PC-3 (cell line): ENCODE measurements at regions not wholly inside any gene's neighbourhood (a gene's known extent, or its start where the extent isn't known, plus 50 kb on each side); places are given as distances from the start of the nearest gene placed in this dataset.

Experiments
- ATAC-seq: fragments of 200-7000 bp; cut with Tn5 transposase; 2 replicates; pipeline ENCODE4 v1.9.1; 2020; ENCODE audit warnings: mild to moderate bottlenecking, moderate library complexity
- BruUV-seq: library from RNA; stranded (reverse); fragments of 400-500 nt; replicated peaks from 2 replicates; lab custom pipeline; 2021; lab: Mats Ljungman, UMichigan
- CTCF ChIA-PET: fragments of 300-600 bp; sonication (Branson Sonifier 250); formaldehyde crosslinking; loops from one replicate; lab custom pipeline; 2022; ENCODE audit warnings: antibody characterized with exemption; lab: Charles Lee
- POLR2A ChIA-PET: fragments of 300-600 bp; sonication (Branson Sonifier 250); formaldehyde crosslinking; loops from one replicate; lab custom pipeline; 2022; ENCODE audit warnings: antibody characterized with exemption; ENCODE audit not compliant: unreplicated experiment; lab: Charles Lee
- DNase-seq: peaks from one replicate; pipeline ENCODE4 v3.0.0-alpha.2; 2015
- H2AFZ ChIP-seq: fragments of 300-600 bp; sonication (generic); 2 replicates; pipeline ENCODE4 v1.6.0; 2016; ENCODE audit warnings: antibody characterized with exemption, low read length
- H3F3A ChIP-seq: fragments of 300-600 bp; sonication (generic); one replicate; pipeline ENCODE4 v1.6.0; 2017; ENCODE audit warnings: antibody characterized with exemption, low read length, control low read depth, mild to moderate bottlenecking; ENCODE audit not compliant: unreplicated experiment
- H3K27ac ChIP-seq: fragments of 300-600 bp; sonication (generic); 2 replicates; pipeline ENCODE4 v1.5.1; 2016; ENCODE audit warnings: mild to moderate bottlenecking, low read length
- H3K27me3 ChIP-seq: fragments of 300-600 bp; sonication (generic); 2 replicates; pipeline ENCODE4 v1.6.1; 2016; ENCODE audit warnings: low read length, mixed read lengths
- H3K36me3 ChIP-seq: fragments of 300-600 bp; sonication (generic); 2 replicates; pipeline ENCODE4 v1.6.1; 2016; ENCODE audit warnings: low read depth, mixed run types, low read length, mixed read lengths
- H3K4me1 ChIP-seq: fragments of 300-600 bp; sonication (generic); 2 replicates; pipeline ENCODE4 v1.5.1; 2016; ENCODE audit warnings: low read length; ENCODE audit not compliant: insufficient read depth
- H3K4me2 ChIP-seq: fragments of 300-600 bp; sonication (generic); 2 replicates; pipeline ENCODE4 v1.6.0; 2016; ENCODE audit warnings: low read length
- H3K4me3 ChIP-seq: fragments of 300-600 bp; sonication (generic); 2 replicates; pipeline ENCODE4 v1.5.1; 2016; ENCODE audit warnings: mild to moderate bottlenecking, low read length, mixed read lengths
- H3K79me2 ChIP-seq: fragments of 300-600 bp; sonication (generic); 2 replicates; pipeline ENCODE4 v1.6.1; 2017; ENCODE audit warnings: low read length, mixed read lengths
- H3K9ac ChIP-seq: fragments of 300-600 bp; sonication (generic); 2 replicates; pipeline ENCODE4 v1.6.0; 2016; ENCODE audit warnings: mild to moderate bottlenecking, low read length
- H3K9me2 ChIP-seq: fragments of 300-600 bp; sonication (generic); replicated peaks from 2 replicates; pipeline ENCODE4 v1.6.1; 2016; ENCODE audit warnings: mixed run types, low read length, mixed read lengths
- H3K9me3 ChIP-seq: fragments of 300-600 bp; sonication (generic); 2 replicates; pipeline ENCODE4 v1.6.1; 2016; ENCODE audit warnings: low read length, mixed read lengths
- H4K20me1 ChIP-seq: fragments of 300-600 bp; sonication (generic); 2 replicates; pipeline ENCODE4 v1.6.1; 2016; ENCODE audit warnings: low read length, mixed read lengths
- EZH2 ChIP-seq: fragments of 300-600 bp; sonication (generic); IDR thresholded peaks from one replicate; pipeline ENCODE4 v1.6.1; 2017; ENCODE audit warnings: antibody characterized with exemption, mild to moderate bottlenecking, low read length; ENCODE audit not compliant: unreplicated experiment
- EZH2phosphoT487 ChIP-seq: fragments of 300-600 bp; sonication (generic); IDR thresholded peaks from 2 replicates; pipeline ENCODE4 v1.6.1; 2018; ENCODE audit warnings: mild to moderate bottlenecking, antibody characterized with exemption, low read length, borderline replicate concordance
- intact Hi-C: fragments of 100-400 bp; cut with micrococcal nuclease; formaldehyde crosslinking; loops from 2 replicates; pipeline ENCODE4 v1.9.0; 2023
- TF ChIP-seq, protein P1 (sequence below): fragments of 300-600 bp; sonication (generic); conservative IDR thresholded peaks from 2 replicates; pipeline ENCODE4 v1.5.1; 2017; ENCODE audit warnings: antibody characterized with exemption, low read depth, mild to moderate bottlenecking, low read length

DNA sequence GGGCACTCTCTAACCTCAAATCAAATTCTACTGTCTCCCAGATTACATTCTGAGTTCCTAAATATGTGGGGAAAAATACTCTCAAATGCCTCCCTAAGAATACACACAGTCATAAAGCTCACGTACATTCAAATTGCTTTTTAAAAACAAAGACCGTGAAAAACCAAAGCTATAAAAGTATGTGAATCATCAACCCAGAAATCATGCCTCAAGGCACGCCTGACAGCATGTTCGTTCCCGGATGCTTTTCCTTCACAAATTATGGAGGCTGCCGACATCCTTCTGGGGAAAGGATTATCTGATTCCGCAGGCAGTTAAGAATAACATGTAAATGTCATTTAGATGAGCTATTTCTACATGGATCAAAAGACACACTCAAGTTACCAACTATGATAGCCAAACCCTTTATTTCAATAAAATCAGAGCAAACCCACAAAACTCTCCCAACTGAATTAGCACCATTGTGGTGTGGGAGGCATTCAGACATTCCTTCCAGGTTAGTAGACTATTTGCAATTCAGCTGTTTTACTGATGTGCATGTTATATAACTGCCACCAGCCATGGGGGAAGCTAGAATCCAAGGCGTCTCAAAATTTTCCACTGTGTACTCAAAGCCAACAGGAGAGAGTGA lies 398.2 kb upstream of the TRIB2 start:
- ChIA-PET CTCF (interaction anchor here (0.7 to 2.2 kb wide), 3 partner anchors 398 to 689 kb away, joined by 4 to 18 read pairs (median 6); partner anchors contain the start of gene TRIB2), POLR2A (interaction anchor here (0.6 to 0.7 kb wide), 2 partner anchors 250 to 503 kb away, joined by 3 read pairs; no protein-coding TSS in a partner anchor)
- Histone ChIP-seq H3K4me3 (peak overlapping the region; percentile 39; the same call in 1 of the 2 replicates), H3K36me3 (no peaks in the 10 kb centered on the region), H3K9me3 (no peaks in the 10 kb centered on the region), H3F3A (peaks cover 11% of the 10 kb centered on the region), H3K4me2 (peak overlapping the region; percentile 79), H3K27ac (peak overlapping the region; percentile 100), H3K4me1 (peaks cover 64% of the 10 kb centered on the region), H2AFZ (peak overlapping the region; percentile 58), H3K27me3 (no peaks in the 10 kb centered on the region), H4K20me1 (no peaks in the 10 kb centered on the region), H3K9ac (peak overlapping the region; percentile 85), H3K9me2 (no peaks in the 10 kb centered on the region), H3K79me2 (no peaks in the 10 kb centered on the region)
- TF ChIP-seq, protein P1, sequence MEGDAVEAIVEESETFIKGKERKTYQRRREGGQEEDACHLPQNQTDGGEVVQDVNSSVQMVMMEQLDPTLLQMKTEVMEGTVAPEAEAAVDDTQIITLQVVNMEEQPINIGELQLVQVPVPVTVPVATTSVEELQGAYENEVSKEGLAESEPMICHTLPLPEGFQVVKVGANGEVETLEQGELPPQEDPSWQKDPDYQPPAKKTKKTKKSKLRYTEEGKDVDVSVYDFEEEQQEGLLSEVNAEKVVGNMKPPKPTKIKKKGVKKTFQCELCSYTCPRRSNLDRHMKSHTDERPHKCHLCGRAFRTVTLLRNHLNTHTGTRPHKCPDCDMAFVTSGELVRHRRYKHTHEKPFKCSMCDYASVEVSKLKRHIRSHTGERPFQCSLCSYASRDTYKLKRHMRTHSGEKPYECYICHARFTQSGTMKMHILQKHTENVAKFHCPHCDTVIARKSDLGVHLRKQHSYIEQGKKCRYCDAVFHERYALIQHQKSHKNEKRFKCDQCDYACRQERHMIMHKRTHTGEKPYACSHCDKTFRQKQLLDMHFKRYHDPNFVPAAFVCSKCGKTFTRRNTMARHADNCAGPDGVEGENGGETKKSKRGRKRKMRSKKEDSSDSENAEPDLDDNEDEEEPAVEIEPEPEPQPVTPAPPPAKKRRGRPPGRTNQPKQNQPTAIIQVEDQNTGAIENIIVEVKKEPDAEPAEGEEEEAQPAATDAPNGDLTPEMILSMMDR, result no peak
- no peak for TF ChIP-seq EZH2
- no peak for TF ChIP-seq EZH2phosphoT487
- DNase-seq (peak; percentile 95), ATAC-seq (peak; percentile 70)
- intact Hi-C loops, result loop anchor here (1.0 to 10.0 kb wide), 12 partner anchors 31 to 616 kb away; no protein-coding TSS in a partner anchor
- TSS peak; percentile 78 for BruUV-seq

DNA sequence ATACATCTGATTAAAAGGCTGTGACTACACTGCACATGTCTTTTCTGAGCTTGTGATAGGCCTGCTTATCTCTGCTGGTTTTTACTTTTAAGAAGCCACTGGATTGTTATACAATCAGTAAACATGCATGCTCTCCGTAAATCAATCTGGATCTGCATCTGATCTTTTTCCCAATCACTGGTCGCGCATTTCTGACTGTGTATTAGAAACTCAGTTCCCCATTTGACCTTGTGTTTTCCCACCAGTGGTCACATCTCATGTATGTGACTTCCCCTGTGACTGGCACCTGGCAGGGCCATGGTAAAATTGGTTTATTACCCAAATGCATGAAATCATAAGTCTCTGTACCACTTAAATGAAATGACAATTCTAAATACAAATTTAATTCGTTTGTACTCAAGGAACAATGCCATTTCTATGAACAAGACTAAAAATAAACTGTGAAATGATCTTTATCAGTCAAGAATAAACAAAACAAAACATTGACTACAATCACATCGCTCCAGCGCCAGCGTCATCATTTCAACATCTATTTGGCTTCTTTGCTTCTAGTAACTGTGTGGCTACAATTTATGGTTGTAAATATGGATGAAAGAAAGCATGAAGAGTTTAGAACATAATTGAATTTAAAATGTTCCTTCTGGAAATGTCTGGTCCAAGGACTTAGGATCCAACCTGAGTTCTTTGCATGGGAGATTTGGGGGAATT lies 396.6 kb upstream of the TRIB2 start:
- peaks cover 64% of the 10 kb centered on the region for H3K4me1 ChIP-seq
- H3K4me3 ChIP-seq, result no peak overlapping the region
- H2AFZ ChIP-seq, result no peak overlapping the region
- ChIA-PET CTCF (no interaction called here), POLR2A (no interaction called here)
- peak overlapping the region; percentile 79 for H3K4me2 ChIP-seq
- no peak overlapping the region; the same call in 1 of the 2 replicates for H3K9ac ChIP-seq
- intact Hi-C loops, result no loop called here
- H3F3A ChIP-seq, result peaks cover 11% of the 10 kb centered on the region
- no peak for ATAC-seq
- DNase-seq, result no peak
- peak overlapping the region; percentile 100 for H3K27ac ChIP-seq
- no peaks in the 10 kb centered on the region for H3K36me3 ChIP-seq
- no peaks in the 10 kb centered on the region for H3K9me3 ChIP-seq
- no peaks in the 10 kb centered on the region for H4K20me1 ChIP-seq
- no TSS peak for BruUV-seq
- H3K27me3 ChIP-seq, result no peaks in the 10 kb centered on the region
- TF ChIP-seq, protein P1, result no peak
- no peak for TF ChIP-seq EZH2phosphoT487
- TF ChIP-seq EZH2, result no peak
- no peaks in the 10 kb centered on the region for H3K79me2 ChIP-seq
- H3K9me2 ChIP-seq, result no peaks in the 10 kb centered on the region
